ENCODE measurements at regions not wholly inside any gene's neighbourhood (a gene's known extent, or its start where the extent isn't known, plus 50 kb on each side); places are given as distances from the start of the nearest gene placed in this dataset.

DNA sequence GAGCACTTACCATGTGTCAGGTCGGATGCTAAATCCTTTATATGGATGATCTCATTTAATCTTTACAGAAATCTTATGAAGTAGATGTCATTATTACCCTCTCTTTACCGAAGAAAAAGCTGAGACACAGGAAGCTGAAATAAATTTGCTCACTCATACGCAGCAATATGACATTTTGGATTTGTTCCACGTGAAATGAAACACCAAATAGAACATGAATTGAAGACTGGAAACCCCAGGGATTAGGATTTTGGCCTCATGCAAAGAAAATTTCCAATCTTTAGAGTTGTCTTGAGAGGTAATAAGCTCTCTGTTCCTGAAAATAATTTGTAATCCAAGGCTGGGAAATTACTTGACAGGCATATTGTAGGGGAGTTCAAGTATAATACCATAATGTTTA, 354.4 kb upstream of the CLNK start:
- TF ChIP-seq, protein P1, sequence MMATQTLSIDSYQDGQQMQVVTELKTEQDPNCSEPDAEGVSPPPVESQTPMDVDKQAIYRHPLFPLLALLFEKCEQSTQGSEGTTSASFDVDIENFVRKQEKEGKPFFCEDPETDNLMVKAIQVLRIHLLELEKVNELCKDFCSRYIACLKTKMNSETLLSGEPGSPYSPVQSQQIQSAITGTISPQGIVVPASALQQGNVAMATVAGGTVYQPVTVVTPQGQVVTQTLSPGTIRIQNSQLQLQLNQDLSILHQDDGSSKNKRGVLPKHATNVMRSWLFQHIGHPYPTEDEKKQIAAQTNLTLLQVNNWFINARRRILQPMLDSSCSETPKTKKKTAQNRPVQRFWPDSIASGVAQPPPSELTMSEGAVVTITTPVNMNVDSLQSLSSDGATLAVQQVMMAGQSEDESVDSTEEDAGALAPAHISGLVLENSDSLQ (IDR thresholded peaks at IDR 0.05): no peak
- TF ChIP-seq BHLHE40 (IDR thresholded peaks at IDR 0.05; ENCODE audit: borderline replicate concordance) (no peak), ARNT (IDR thresholded peaks at IDR 0.05) (no peak), ZNF384 (IDR thresholded peaks at IDR 0.05) (no peak), SP1 (IDR thresholded peaks at IDR 0.05) (no peak), TARDBP (IDR thresholded peaks at IDR 0.05) (no peak), SUZ12 (IDR thresholded peaks at IDR 0.05) (no peak)

Data from HEK293T (cell line).